Fibroblast of lung (primary cell): ENCODE measurements at regions not wholly inside any gene's neighbourhood (a gene's known extent, or its start where the extent isn't known, plus 50 kb on each side); places are given as distances from the start of the nearest gene placed in this dataset.

ENCODE experiments used
- DNase-seq, 2 donors: peaks; one replicate each; pipeline versions ENCODE4 v3.0.0 to v3.0.0-alpha.2; 2010; ENCODE audit warnings: low read depth in 2 of 2
- H2AFZ ChIP-seq: 2 replicates; pipeline ENCODE4 v1.5.1; 2012; ENCODE audit warnings: low read length, control low read depth, inconsistent platforms
- H3K27ac ChIP-seq: 2 replicates; pipeline ENCODE4 v1.5.1; 2011; ENCODE audit warnings: low read length, control low read depth; ENCODE audit not compliant: insufficient read depth
- H3K27me3 ChIP-seq: 2 replicates; pipeline ENCODE4 v1.5.1; 2011; ENCODE audit warnings: mild to moderate bottlenecking, low read length; ENCODE audit not compliant: control insufficient read depth, insufficient read depth
- H3K36me3 ChIP-seq: 2 replicates; pipeline ENCODE4 v1.5.1; 2011; ENCODE audit warnings: low read length; ENCODE audit not compliant: control insufficient read depth, insufficient read depth
- H3K4me1 ChIP-seq: 2 replicates; pipeline ENCODE4 v1.5.1; 2011; ENCODE audit warnings: low read length; ENCODE audit not compliant: control insufficient read depth, insufficient read depth; ENCODE audit errors: extremely low read depth
- H3K4me2 ChIP-seq: 2 replicates; pipeline ENCODE4 v1.5.1; 2011; ENCODE audit warnings: low read length, control low read depth; ENCODE audit not compliant: insufficient read depth; ENCODE audit errors: extremely low read depth
- H3K4me3 ChIP-seq, 4 experiments: fragments of 200-600 bp in 1 of 4; sonication (generic) in 1 of 4; replicated peaks in 1 of 4; 2 replicates each; pipeline ENCODE4 v1.5.1; 2011 to 2016; ENCODE audit warnings: low read length in 4 of 4, low read depth in 3 of 4, mild to moderate bottlenecking in 3 of 4, control low read depth in 2 of 4, inconsistent platforms in 1 of 4, mixed read lengths in 1 of 4; ENCODE audit not compliant: insufficient read depth in 1 of 4; ENCODE audit errors: control extremely low read depth in 1 of 4
- H3K79me2 ChIP-seq: 2 replicates; pipeline ENCODE4 v1.5.1; 2012; ENCODE audit warnings: mild to moderate bottlenecking, low read length, inconsistent platforms; ENCODE audit not compliant: control insufficient read depth, insufficient read depth
- H3K9ac ChIP-seq: 2 replicates; pipeline ENCODE4 v1.5.1; 2011; ENCODE audit warnings: mild to moderate bottlenecking, low read length, control low read depth; ENCODE audit not compliant: insufficient read depth
- H3K9me3 ChIP-seq: 2 replicates; pipeline ENCODE4 v1.5.1; 2012; ENCODE audit warnings: low read depth, low read length; ENCODE audit not compliant: control insufficient read depth, insufficient read depth
- H4K20me1 ChIP-seq: 2 replicates; pipeline ENCODE4 v1.5.1; 2011; ENCODE audit warnings: low read length; ENCODE audit not compliant: control insufficient read depth, insufficient read depth; ENCODE audit errors: extremely low read depth
- CTCF ChIP-seq, 2 donors: IDR thresholded peaks in 1 of 2; conservative IDR thresholded peaks in 1 of 2; 1 replicate in 1 of 2; 2 replicates in 1 of 2; pipeline ENCODE4 v1.5.1; 2011 to 2012; ENCODE audit warnings: low read length in 2 of 2, control low read depth in 1 of 2, inconsistent platforms in 1 of 2, low read depth in 1 of 2, mild to moderate bottlenecking in 1 of 2
- EZH2 ChIP-seq: IDR thresholded peaks from 2 replicates; pipeline ENCODE4 v1.5.1; 2012; ENCODE audit warnings: low read length, control low read depth, mild to moderate bottlenecking; ENCODE audit errors: missing control alignments

GRCh38 chrX:13868591-13868990, 51.7 kb upstream of the GPM6B start:
- peak; percentile 47 to 74 for DNase-seq
- Histone ChIP-seq H3K4me2 (no peak overlapping the region), H4K20me1 (peaks cover 1% of the 10 kb centered on the region), H3K4me1 (no peaks in the 10 kb centered on the region), H3K4me3 (no peak overlapping the region), H3K9ac (no peak overlapping the region), H3K27ac (no peak overlapping the region), H3K36me3 (no peaks in the 10 kb centered on the region), H3K27me3 (no peaks in the 10 kb centered on the region), H3K79me2 (no peaks in the 10 kb centered on the region), H2AFZ (no peak overlapping the region), H3K9me3 (no peaks in the 10 kb centered on the region)
- TF ChIP-seq CTCF (conservative IDR thresholded peaks at IDR 0.05 in 1 of 2, IDR thresholded peaks at IDR 0.05 in 1 of 2; ENCODE audit: low read depth in 1 of 2, low read length in 2 of 2), result no peak
- no peak for TF ChIP-seq EZH2
